NCI-H345 treated with DMSO at 0.1 percent for 48 hours (cell line): ENCODE measurements at regions not wholly inside any gene's neighbourhood (a gene's known extent, or its start where the extent isn't known, plus 50 kb on each side); places are given as distances from the start of the nearest gene placed in this dataset.

Experiments used
- DNase-seq: peaks from one replicate; lab custom pipeline; 2025; ENCODE audit not compliant: unreplicated experiment; lab: John Stamatoyannopoulos, UW

DNA sequence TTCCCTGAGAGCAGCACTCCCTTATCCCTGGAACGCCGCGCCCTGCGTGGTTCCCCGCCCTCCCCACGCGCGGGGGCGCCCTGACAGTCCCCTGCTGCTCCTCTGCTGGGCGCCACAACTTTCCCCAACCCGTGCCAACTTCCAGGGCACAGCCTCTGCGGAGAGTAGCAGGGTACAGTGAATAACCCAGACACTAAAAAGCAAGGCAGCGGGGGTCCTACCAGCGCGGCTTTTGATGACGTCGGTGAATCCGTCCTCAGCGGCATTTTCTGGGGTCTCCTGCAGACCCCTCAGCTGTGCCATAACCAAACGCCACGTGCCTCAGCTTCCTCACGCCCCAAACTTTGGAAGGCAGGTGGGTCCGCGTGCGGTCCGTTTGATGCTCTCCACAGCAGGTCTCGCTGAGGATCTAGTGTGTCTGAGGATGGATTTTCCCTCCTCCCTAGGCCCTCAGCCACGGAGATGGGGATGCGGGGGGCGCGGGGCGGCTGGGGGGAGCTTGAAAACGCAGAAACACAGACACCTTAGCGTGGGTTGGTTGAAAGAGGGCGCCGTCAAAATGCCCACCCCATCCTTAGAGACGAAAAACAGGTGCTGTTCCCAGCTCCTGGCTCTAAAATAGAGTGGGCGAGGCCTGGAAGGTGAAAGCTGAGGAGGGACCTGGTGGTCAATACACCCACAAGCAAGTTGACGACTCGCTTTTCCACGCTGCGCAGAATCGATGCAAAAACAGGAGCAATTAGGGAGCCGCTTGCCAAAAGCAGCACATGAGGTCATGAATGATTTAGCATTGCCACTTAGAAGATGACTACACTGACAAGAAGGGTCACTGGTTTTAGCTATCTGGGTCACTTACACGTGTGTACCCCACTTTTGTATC lies 405.6 kb downstream of the FAM47A start:
- no peak for DNase-seq

DNA sequence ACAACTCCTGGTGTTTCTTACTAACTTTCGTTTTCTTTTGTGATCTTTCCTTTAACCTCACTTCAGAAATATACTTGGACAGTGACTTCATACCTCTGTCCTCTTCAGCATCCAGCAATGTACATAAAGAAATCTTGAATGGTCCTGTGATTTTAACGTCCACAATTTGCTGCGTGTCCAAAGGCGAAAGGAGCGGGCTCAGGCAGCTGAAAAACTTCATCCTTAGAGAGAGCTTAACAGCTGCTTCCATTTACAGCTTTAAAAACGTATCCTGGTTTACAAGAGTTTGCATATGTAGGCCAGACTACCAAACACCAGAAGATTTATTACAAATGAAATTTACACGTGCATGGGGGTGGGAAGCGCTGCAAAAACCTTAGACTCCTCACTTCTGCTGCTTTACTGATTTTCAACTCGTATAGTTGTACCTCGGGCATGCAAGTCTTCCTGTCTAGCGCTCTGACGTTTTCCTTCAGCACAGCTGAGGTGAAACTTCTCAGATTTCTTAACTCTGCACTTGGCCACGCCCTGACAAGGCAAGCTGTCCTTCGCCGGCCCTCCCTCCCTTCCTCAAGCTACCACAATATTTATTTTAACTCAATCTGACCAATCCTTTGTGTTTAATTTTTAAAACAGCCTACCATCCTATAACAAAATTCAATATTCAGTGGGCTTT lies 406.4 kb downstream of the FAM47A start:
- DNase-seq, result no peak

DNA sequence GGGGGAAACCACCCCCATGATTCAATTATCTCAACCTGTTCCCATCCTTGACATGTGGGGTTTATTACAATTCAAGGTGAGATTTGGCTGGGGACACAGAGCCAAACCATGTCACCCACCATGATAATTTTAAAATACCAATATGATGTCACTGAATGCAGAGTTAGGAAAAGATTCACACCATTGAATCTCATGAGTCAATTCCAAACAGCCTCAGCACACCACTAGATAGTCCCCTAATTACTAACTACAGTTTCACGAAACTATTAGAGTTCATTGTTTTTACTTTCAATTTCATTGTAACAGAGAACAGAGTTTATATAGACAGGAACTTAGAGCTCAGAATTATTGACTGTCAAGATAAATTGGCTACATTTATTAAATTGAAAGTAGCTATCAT lies 410.2 kb downstream of the FAM47A start:
- DNase-seq, result no peak

DNA sequence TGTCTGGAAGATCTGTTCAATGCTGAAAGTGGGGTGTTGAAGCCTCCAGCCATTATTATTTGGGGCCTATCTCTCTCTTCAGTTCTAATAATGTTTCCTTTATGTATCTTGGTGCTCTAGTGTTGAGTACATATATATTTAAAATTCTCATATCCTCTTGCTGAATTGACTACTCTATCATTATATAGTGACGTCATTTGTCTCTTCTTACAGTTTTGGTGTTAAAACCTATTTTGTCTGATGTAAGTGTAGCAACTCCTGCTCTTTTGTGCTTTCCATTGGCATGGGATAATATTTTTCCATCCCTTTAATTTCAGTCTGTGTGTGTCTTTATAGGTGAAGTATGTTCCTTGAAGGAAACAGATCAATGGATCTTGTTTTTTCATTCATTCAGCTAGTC lies 446.0 kb downstream of the FAM47A start:
- no peak for DNase-seq
